ENCODE measurements at regions not wholly inside any gene's neighbourhood (a gene's known extent, or its start where the extent isn't known, plus 50 kb on each side); places are given as distances from the start of the nearest gene placed in this dataset.
A peak's percentile ranks its signal among the peaks of the same experiment; 100 is the strongest.

DNA sequence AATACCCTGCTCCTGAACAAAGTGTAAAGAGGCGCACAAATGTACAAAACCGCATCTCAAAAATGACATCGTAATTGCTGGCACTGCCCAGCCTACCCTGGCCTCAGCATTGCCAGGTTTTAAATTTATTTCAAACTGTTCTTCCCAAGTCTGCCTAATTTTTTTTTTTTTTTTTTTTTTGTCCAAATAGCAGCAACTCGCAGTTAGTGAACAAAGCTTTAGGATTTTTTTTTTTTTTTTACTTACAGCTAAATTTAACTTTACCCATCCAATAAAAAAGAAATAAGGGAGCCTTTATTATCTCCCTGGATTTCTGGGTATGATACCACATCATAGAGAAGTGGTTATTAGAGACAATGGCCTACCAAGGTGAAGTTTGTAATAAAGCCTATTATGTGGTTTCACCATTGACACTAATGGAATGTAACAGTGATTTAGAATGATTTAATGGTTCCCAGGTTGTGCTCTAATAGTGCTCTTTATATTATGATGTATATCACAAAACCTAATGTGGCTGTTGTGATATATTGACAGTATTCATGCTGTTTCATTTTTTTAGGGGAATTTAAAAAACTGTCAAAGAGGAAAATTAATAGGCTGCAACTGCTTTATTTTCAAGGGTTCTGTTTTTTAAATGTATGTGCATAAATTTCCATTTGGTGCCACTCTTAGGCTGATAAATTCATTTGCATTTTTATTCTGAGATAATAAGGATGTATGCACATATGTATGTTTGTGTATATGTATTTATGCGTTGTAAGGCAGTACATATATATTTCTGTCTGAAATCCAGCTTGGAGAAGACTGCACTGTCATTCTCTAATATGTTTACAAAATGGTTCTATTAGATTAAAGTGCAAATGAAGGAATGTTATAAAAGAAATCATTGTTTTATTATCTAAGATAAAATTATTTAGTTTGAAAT is 309.0 kb downstream of the TFEC start:
- Mint-ChIP-seq H3K9me3 (no peaks in the 10 kb centered on the region), H3K36me3 (ENCODE audit: low read depth) (no peaks in the 10 kb centered on the region), H3K4me1 (peaks cover 28% of the 10 kb centered on the region), H3K27ac (no peak overlapping the region), H3K4me3 (no peak overlapping the region), H3K27me3 (ENCODE audit: insufficient read depth, low read depth, poor library complexity) (no peaks in the 10 kb centered on the region)
- Histone ChIP-seq H3K4me3 (no peak overlapping the region), H3K27ac (ENCODE audit: low read depth) (no peak overlapping the region), H3K79me2 (replicated peaks; ENCODE audit: insufficient read depth) (no peaks in the 10 kb centered on the region), H3K4me2 (no peak overlapping the region), H3F3A (replicated peaks; ENCODE audit: low read depth) (no peaks in the 10 kb centered on the region), H3K9me2 (ENCODE audit: insufficient read depth) (no peaks in the 10 kb centered on the region), H3K36me3 (ENCODE audit: insufficient read depth) (no peaks in the 10 kb centered on the region), H3K4me1 (ENCODE audit: insufficient read depth) (peaks cover 13% of the 10 kb centered on the region), H2AFZ (no peak overlapping the region), H3K27me3 (ENCODE audit: insufficient read depth) (no peaks in the 10 kb centered on the region), H4K20me1 (replicated peaks; ENCODE audit: insufficient read depth) (no peaks in the 10 kb centered on the region)
- no peak for DNase-seq (ENCODE audit: low spot score)
- ATAC-seq, result no peak
- no peak for TF ChIP-seq NANOG (IDR thresholded peaks at IDR 0.05; ENCODE audit: borderline replicate concordance)

DNA sequence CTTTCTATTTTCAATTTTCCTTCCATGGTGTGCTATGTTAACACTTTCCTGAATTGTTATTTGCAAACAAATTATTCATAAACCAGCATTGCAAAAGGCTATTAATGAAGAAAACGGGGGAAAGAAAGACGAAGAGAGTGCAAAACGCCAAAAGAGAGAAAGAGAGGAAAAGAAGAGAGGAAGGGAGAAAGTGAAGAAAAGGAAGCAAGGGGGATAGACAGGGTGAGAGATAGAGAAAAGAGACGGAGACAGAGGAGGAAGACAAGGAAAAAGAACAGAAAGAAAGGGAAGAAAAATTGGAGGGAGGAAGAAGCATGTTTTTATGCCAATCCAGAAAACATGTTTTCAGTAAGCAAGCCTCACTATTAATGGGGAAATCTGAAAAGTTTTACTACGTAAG is 310.6 kb downstream of the TFEC start:
- no peak overlapping the region for H3K4me3 Mint-ChIP-seq
- Histone ChIP-seq H3K4me1 (ENCODE audit: insufficient read depth) (peaks cover 13% of the 10 kb centered on the region), H3K27me3 (ENCODE audit: insufficient read depth) (no peaks in the 10 kb centered on the region), H3K4me3 (no peak overlapping the region), H3K36me3 (ENCODE audit: insufficient read depth) (no peaks in the 10 kb centered on the region), H3K9me2 (ENCODE audit: insufficient read depth) (no peaks in the 10 kb centered on the region), H3K79me2 (replicated peaks; ENCODE audit: insufficient read depth) (no peaks in the 10 kb centered on the region), H2AFZ (peak overlapping the region; percentile 65), H4K20me1 (replicated peaks; ENCODE audit: insufficient read depth) (no peaks in the 10 kb centered on the region), H3K27ac (ENCODE audit: low read depth) (no peak overlapping the region), H3F3A (replicated peaks; ENCODE audit: low read depth) (no peaks in the 10 kb centered on the region), H3K4me2 (no peak overlapping the region)
- DNase-seq (ENCODE audit: low spot score), result no peak
- peaks cover 28% of the 10 kb centered on the region for H3K4me1 Mint-ChIP-seq
- H3K27ac Mint-ChIP-seq, result peak overlapping the region; percentile 67
- H3K9me3 Mint-ChIP-seq, result no peaks in the 10 kb centered on the region
- H3K36me3 Mint-ChIP-seq (ENCODE audit: low read depth), result no peaks in the 10 kb centered on the region
- no peak for ATAC-seq
- no peak for TF ChIP-seq EZH2 (IDR thresholded peaks at IDR 0.05; ENCODE audit: low read depth, unreplicated experiment)
- no peak for TF ChIP-seq CREB1 (CRISPR knock-in tag; IDR thresholded peaks at IDR 0.05; ENCODE audit: low read depth)
- TF ChIP-seq POLR2AphosphoS5 (IDR thresholded peaks at IDR 0.05; ENCODE audit: low read depth), result no peak
- TF ChIP-seq, protein P1, sequence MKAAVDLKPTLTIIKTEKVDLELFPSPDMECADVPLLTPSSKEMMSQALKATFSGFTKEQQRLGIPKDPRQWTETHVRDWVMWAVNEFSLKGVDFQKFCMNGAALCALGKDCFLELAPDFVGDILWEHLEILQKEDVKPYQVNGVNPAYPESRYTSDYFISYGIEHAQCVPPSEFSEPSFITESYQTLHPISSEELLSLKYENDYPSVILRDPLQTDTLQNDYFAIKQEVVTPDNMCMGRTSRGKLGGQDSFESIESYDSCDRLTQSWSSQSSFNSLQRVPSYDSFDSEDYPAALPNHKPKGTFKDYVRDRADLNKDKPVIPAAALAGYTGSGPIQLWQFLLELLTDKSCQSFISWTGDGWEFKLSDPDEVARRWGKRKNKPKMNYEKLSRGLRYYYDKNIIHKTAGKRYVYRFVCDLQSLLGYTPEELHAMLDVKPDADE (IDR thresholded peaks at IDR 0.05), result no peak
- no peak for TF ChIP-seq EZH2phosphoT487 (IDR thresholded peaks at IDR 0.05; ENCODE audit: unreplicated experiment)
- TF ChIP-seq NANOG (IDR thresholded peaks at IDR 0.05; ENCODE audit: borderline replicate concordance), result no peak
- TF ChIP-seq, protein P2, sequence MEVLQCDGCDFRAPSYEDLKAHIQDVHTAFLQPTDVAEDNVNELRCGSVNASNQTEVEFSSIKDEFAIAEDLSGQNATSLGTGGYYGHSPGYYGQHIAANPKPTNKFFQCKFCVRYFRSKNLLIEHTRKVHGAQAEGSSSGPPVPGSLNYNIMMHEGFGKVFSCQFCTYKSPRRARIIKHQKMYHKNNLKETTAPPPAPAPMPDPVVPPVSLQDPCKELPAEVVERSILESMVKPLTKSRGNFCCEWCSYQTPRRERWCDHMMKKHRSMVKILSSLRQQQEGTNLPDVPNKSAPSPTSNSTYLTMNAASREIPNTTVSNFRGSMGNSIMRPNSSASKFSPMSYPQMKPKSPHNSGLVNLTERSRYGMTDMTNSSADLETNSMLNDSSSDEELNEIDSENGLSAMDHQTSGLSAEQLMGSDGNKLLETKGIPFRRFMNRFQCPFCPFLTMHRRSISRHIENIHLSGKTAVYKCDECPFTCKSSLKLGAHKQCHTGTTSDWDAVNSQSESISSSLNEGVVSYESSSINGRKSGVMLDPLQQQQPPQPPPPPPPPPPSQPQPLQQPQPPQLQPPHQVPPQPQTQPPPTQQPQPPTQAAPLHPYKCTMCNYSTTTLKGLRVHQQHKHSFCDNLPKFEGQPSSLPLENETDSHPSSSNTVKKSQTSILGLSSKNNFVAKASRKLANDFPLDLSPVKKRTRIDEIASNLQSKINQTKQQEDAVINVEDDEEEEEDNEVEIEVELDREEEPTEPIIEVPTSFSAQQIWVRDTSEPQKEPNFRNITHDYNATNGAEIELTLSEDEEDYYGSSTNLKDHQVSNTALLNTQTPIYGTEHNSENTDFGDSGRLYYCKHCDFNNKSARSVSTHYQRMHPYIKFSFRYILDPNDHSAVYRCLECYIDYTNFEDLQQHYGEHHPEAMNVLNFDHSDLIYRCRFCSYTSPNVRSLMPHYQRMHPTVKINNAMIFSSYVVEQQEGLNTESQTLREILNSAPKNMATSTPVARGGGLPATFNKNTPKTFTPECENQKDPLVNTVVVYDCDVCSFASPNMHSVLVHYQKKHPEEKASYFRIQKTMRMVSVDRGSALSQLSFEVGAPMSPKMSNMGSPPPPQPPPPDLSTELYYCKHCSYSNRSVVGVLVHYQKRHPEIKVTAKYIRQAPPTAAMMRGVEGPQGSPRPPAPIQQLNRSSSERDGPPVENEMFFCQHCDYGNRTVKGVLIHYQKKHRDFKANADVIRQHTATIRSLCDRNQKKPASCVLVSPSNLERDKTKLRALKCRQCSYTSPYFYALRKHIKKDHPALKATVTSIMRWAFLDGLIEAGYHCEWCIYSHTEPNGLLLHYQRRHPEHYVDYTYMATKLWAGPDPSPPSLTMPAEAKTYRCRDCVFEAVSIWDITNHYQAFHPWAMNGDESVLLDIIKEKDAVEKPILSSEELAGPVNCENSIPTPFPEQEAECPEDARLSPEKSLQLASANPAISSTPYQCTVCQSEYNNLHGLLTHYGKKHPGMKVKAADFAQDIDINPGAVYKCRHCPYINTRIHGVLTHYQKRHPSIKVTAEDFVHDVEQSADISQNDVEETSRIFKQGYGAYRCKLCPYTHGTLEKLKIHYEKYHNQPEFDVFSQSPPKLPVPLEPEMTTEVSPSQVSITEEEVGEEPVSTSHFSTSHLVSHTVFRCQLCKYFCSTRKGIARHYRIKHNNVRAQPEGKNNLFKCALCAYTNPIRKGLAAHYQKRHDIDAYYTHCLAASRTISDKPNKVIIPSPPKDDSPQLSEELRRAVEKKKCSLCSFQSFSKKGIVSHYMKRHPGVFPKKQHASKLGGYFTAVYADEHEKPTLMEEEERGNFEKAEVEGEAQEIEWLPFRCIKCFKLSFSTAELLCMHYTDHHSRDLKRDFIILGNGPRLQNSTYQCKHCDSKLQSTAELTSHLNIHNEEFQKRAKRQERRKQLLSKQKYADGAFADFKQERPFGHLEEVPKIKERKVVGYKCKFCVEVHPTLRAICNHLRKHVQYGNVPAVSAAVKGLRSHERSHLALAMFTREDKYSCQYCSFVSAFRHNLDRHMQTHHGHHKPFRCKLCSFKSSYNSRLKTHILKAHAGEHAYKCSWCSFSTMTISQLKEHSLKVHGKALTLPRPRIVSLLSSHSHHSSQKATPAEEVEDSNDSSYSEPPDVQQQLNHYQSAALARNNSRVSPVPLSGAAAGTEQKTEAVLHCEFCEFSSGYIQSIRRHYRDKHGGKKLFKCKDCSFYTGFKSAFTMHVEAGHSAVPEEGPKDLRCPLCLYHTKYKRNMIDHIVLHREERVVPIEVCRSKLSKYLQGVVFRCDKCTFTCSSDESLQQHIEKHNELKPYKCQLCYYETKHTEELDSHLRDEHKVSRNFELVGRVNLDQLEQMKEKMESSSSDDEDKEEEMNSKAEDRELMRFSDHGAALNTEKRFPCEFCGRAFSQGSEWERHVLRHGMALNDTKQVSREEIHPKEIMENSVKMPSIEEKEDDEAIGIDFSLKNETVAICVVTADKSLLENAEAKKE (CRISPR knock-in tag; IDR thresholded peaks at IDR 0.05), result no peak
- no peak for TF ChIP-seq ZNF114 (CRISPR knock-in tag; IDR thresholded peaks at IDR 0.05)
- TF ChIP-seq, protein P3, sequence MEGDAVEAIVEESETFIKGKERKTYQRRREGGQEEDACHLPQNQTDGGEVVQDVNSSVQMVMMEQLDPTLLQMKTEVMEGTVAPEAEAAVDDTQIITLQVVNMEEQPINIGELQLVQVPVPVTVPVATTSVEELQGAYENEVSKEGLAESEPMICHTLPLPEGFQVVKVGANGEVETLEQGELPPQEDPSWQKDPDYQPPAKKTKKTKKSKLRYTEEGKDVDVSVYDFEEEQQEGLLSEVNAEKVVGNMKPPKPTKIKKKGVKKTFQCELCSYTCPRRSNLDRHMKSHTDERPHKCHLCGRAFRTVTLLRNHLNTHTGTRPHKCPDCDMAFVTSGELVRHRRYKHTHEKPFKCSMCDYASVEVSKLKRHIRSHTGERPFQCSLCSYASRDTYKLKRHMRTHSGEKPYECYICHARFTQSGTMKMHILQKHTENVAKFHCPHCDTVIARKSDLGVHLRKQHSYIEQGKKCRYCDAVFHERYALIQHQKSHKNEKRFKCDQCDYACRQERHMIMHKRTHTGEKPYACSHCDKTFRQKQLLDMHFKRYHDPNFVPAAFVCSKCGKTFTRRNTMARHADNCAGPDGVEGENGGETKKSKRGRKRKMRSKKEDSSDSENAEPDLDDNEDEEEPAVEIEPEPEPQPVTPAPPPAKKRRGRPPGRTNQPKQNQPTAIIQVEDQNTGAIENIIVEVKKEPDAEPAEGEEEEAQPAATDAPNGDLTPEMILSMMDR (conservative IDR thresholded peaks at IDR 0.05; ENCODE audit: low read depth in 2 of 2), result no peak
- H3K27me3 Mint-ChIP-seq (ENCODE audit: insufficient read depth, low read depth, poor library complexity), result no peaks in the 10 kb centered on the region
